IMR-90 (cell line): ENCODE measurements at regions not wholly inside any gene's neighbourhood (a gene's known extent, or its start where the extent isn't known, plus 50 kb on each side); places are given as distances from the start of the nearest gene placed in this dataset.

Experiments
- ATAC-seq: fragments of 200-7000 bp; cut with Tn5 transposase; 2 replicates; pipeline ENCODE4 v1.9.1; 2020; ENCODE audit warnings: low read depth, mild to moderate bottlenecking, moderate library complexity
- BruUV-seq: library from RNA; stranded (reverse); fragments of 400-500 nt; replicated peaks from 2 replicates; lab custom pipeline; 2021; lab: Mats Ljungman, UMichigan
- CTCF ChIA-PET: fragments of 300-600 bp; formaldehyde crosslinking; extraction: SDS; loops from one replicate; lab custom pipeline; 2021; ENCODE audit warnings: antibody characterized with exemption; lab: Yijun Ruan, JAX
- POLR2A ChIA-PET: fragments of 300-600 bp; sonication (Branson Sonifier 250); formaldehyde crosslinking; loops from one replicate; lab custom pipeline; 2022; ENCODE audit warnings: antibody characterized with exemption; ENCODE audit not compliant: unreplicated experiment; lab: Charles Lee
- DNase-seq: peaks from one replicate; pipeline ENCODE4 v3.0.0; 2013
- H2AFZ ChIP-seq: replicated peaks from 2 replicates; pipeline ENCODE3; 2013; ENCODE audit warnings: low read length, mild to moderate bottlenecking; ENCODE audit not compliant: poor library complexity
- H2AK5ac ChIP-seq: 2 replicates; pipeline ENCODE4 v1.6.1; 2013; ENCODE audit warnings: low read depth, low read length, inconsistent platforms
- H2AK9ac ChIP-seq: replicated peaks from 2 replicates; pipeline ENCODE3; 2013; ENCODE audit warnings: mild to moderate bottlenecking, low read depth, low read length, moderate library complexity; ENCODE audit not compliant: poor library complexity
- H2BK120ac ChIP-seq: 2 replicates; pipeline ENCODE4 v1.6.1; 2013; ENCODE audit warnings: low read depth, low read length, inconsistent platforms
- H2BK15ac ChIP-seq: 3 replicates; pipeline ENCODE4 v1.6.1; 2013; ENCODE audit warnings: low read depth, low read length, inconsistent platforms
- H2BK20ac ChIP-seq: 2 replicates; pipeline ENCODE4 v1.6.1; 2013; ENCODE audit warnings: low read depth, mild to moderate bottlenecking, inconsistent platforms, low read length, moderate library complexity
- H2BK5ac ChIP-seq: 2 replicates; pipeline ENCODE4 v1.6.1; 2013; ENCODE audit warnings: mild to moderate bottlenecking, low read depth, low read length, inconsistent platforms; ENCODE audit not compliant: poor library complexity, severe bottlenecking
- H3K14ac ChIP-seq: replicated peaks from 2 replicates; pipeline ENCODE4 v1.6.1; 2013; ENCODE audit warnings: low read depth, low read length, inconsistent platforms
- H3K18ac ChIP-seq: 2 replicates; pipeline ENCODE4 v1.6.1; 2013; ENCODE audit warnings: low read depth, low read length, control low read depth
- H3K23ac ChIP-seq: 2 replicates; pipeline ENCODE4 v1.6.1; 2013; ENCODE audit warnings: low read depth, low read length, inconsistent platforms
- H3K27ac ChIP-seq: 2 replicates; pipeline ENCODE4 v1.5.1; 2013; ENCODE audit warnings: mild to moderate bottlenecking, control low read depth, low read length; ENCODE audit not compliant: insufficient read depth
- H3K27me3 ChIP-seq: 2 replicates; pipeline ENCODE4 v1.6.1; 2013; ENCODE audit warnings: low read length; ENCODE audit not compliant: control insufficient read depth, insufficient read depth
- H3K36me3 ChIP-seq: 2 replicates; pipeline ENCODE4 v1.6.1; 2013; ENCODE audit warnings: low read length, mixed read lengths; ENCODE audit not compliant: control insufficient read depth, insufficient read depth
- H3K4ac ChIP-seq: 2 replicates; pipeline ENCODE4 v1.6.1; 2013; ENCODE audit warnings: low read depth, low read length, inconsistent platforms
- H3K4me1 ChIP-seq: 2 replicates; pipeline ENCODE4 v1.6.1; 2013; ENCODE audit warnings: low read length, mixed read lengths; ENCODE audit not compliant: control insufficient read depth, insufficient read depth
- H3K4me2 ChIP-seq: 2 replicates; pipeline ENCODE4 v1.6.1; 2013; ENCODE audit warnings: low read depth, mild to moderate bottlenecking, control low read depth, low read length, moderate library complexity
- H3K4me3 ChIP-seq: 2 replicates; pipeline ENCODE4 v1.5.1; 2013; ENCODE audit warnings: low read depth, mild to moderate bottlenecking, control low read depth, low read length, moderate library complexity; ENCODE audit not compliant: insufficient read depth
- H3K56ac ChIP-seq: 2 replicates; pipeline ENCODE4 v1.6.1; 2013; ENCODE audit warnings: low read length, inconsistent platforms; ENCODE audit not compliant: insufficient read depth; ENCODE audit errors: extremely low read depth
- H3K79me1 ChIP-seq, 2 experiments: 2 replicates each; pipeline ENCODE4 v1.6.1; 2013; ENCODE audit warnings: low read length in 2 of 2, inconsistent platforms in 1 of 2, low read depth in 1 of 2
- H3K9ac ChIP-seq: 2 replicates; pipeline ENCODE4 v1.6.1; 2013; ENCODE audit warnings: low read depth, low read length, control low read depth
- H3K9me1 ChIP-seq: 2 replicates; pipeline ENCODE4 v1.6.1; 2013; ENCODE audit warnings: low read length, inconsistent platforms; ENCODE audit not compliant: insufficient read depth
- H3K9me3 ChIP-seq: 2 replicates; pipeline ENCODE4 v1.6.1; 2013; ENCODE audit warnings: low read length; ENCODE audit not compliant: control insufficient read depth, insufficient read depth
- H4K20me1 ChIP-seq: 2 replicates; pipeline ENCODE4 v1.6.1; 2013; ENCODE audit warnings: low read length, inconsistent platforms; ENCODE audit not compliant: insufficient read depth
- H4K5ac ChIP-seq: 2 replicates; pipeline ENCODE4 v1.6.1; 2013; ENCODE audit warnings: mild to moderate bottlenecking, low read depth, low read length, control low read depth
- H4K8ac ChIP-seq, 2 experiments: 2 replicates each; pipeline ENCODE4 v1.6.1; 2013; ENCODE audit warnings: low read depth in 2 of 2, low read length in 2 of 2, control low read depth in 1 of 2, inconsistent platforms in 1 of 2
- H4K91ac ChIP-seq: 2 replicates; pipeline ENCODE4 v1.6.1; 2013; ENCODE audit warnings: low read depth, low read length, inconsistent platforms; ENCODE audit not compliant: insufficient read depth
- BHLHE40 ChIP-seq: fragments of 150-350 bp; IDR thresholded peaks from 2 replicates; pipeline ENCODE4 v1.6.1; 2016; ENCODE audit warnings: mild to moderate bottlenecking, low read depth, low read length
- CEBPB ChIP-seq: IDR thresholded peaks from 2 replicates; pipeline ENCODE4 v1.6.1; 2012; ENCODE audit warnings: low read depth, low read length, improper control_type of control experiment
- CHD1 ChIP-seq: IDR thresholded peaks from 2 replicates; pipeline ENCODE4 v1.6.1; 2012; ENCODE audit warnings: low read depth, low read length, improper control_type of control experiment
- FOS ChIP-seq: fragments of 150-350 bp; IDR thresholded peaks from 2 replicates; pipeline ENCODE4 v1.6.1; 2016; ENCODE audit warnings: low read depth, low read length
- MAFK ChIP-seq: IDR thresholded peaks from 2 replicates; pipeline ENCODE4 v1.6.1; 2012; ENCODE audit warnings: low read depth, low read length, improper control_type of control experiment
- MAZ ChIP-seq: IDR thresholded peaks from 2 replicates; pipeline ENCODE4 v1.6.1; 2012; ENCODE audit warnings: low read depth, mild to moderate bottlenecking, low read length, improper control_type of control experiment, moderate library complexity, borderline replicate concordance
- MXI1 ChIP-seq: IDR thresholded peaks from 2 replicates; pipeline ENCODE4 v1.6.1; 2012; ENCODE audit warnings: low read depth, mild to moderate bottlenecking, low read length, moderate library complexity, borderline replicate concordance
- NFE2L2 ChIP-seq: fragments of 150-350 bp; IDR thresholded peaks from 2 replicates; pipeline ENCODE4 v1.6.1; 2016; ENCODE audit warnings: low read depth, mild to moderate bottlenecking, low read length
- POLR2A ChIP-seq: IDR thresholded peaks from 2 replicates; pipeline ENCODE4 v1.6.1; 2012; ENCODE audit warnings: mild to moderate bottlenecking, low read depth, low read length
- RAD21 ChIP-seq: IDR thresholded peaks from 2 replicates; pipeline ENCODE4 v1.6.1; 2012; ENCODE audit warnings: low read length, improper control_type of control experiment
- RCOR1 ChIP-seq: IDR thresholded peaks from 2 replicates; pipeline ENCODE4 v1.6.1; 2012; ENCODE audit warnings: mild to moderate bottlenecking, low read length, improper control_type of control experiment; ENCODE audit not compliant: insufficient replicate concordance
- RFX5 ChIP-seq: IDR thresholded peaks from 2 replicates; pipeline ENCODE4 v1.8.0; 2012; ENCODE audit warnings: low read depth, mild to moderate bottlenecking, low read length, moderate library complexity
- SMC3 ChIP-seq: fragments of 150-350 bp; IDR thresholded peaks from 2 replicates; pipeline ENCODE4 v1.6.1; 2016; ENCODE audit warnings: low read depth, mild to moderate bottlenecking, antibody characterized with exemption, low read length, moderate library complexity
- WGBS, 2 experiments: methylation state at CpG; one replicate each; pipeline versions ENCODE4 v1.1.5 to v1.1.7; 2013; ENCODE audit warnings: missing lambda C conversion rate in 2 of 2; ENCODE audit not compliant: insufficient read length in 1 of 2; ENCODE audit errors: extremely low coverage in 2 of 2; 5-methylcytosine and 5-hydroxymethylcytosine counted together
- dilution Hi-C: fragments of 300-500 bp; cut with HindIII; formaldehyde crosslinking; loops from one replicate; pipeline ENCODE4 v1.14.3; 2018; ENCODE audit warnings: low sequenced_read_pairs; ENCODE audit not compliant: unreplicated experiment
- in situ Hi-C: fragments of 300-500 bp; cut with MboI; formaldehyde crosslinking; loops from 3 replicates; pipeline ENCODE4 v1.14.3; 2019; ENCODE audit warnings: low sequenced_read_pairs, inconsistent platforms, mixed read lengths
- intact Hi-C: fragments of 100-400 bp; cut with micrococcal nuclease; formaldehyde crosslinking; loops from 2 replicates; pipeline ENCODE4 v1.10.0; 2022
- TF ChIP-seq, protein P1 (sequence below): conservative IDR thresholded peaks from 2 replicates; pipeline ENCODE4 v1.5.1; 2012; ENCODE audit warnings: mild to moderate bottlenecking, low read depth, low read length, improper control_type of control experiment
- TF ChIP-seq, protein P2 (sequence below): fragments of 150-350 bp; IDR thresholded peaks from 2 replicates; pipeline ENCODE4 v1.6.1; 2017; ENCODE audit warnings: mild to moderate bottlenecking, antibody characterized with exemption, low read length, low read depth
- TF ChIP-seq, protein P3 (sequence below): fragments of 150-350 bp; IDR thresholded peaks from 2 replicates; pipeline ENCODE4 v1.6.1; 2016; ENCODE audit warnings: low read depth, mild to moderate bottlenecking, low read length, moderate library complexity, borderline replicate concordance

DNA sequence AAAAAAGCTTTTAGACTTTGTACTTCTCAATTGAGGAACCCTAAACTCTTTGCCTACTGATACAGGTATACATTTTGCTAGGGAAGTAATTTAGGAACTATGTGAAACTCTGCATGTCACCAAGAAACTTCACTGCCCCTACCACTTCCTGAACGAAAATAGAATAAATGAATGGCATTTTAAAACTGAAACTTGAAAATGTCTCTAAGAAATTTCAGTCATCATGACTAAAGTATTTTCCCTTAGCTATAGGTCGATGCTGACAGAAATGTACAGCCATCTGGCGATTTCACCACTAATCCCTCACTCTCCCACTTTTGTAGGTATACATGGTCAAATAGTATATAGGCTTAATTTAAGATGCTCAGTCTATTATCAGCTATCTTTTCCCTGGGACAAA lies 194.9 kb upstream of the SYT10 start:
- Histone ChIP-seq H3K9me1 (no peaks in the 10 kb centered on the region), H2BK15ac (no peak overlapping the region), H3K9ac (no peak overlapping the region), H3K18ac (no peak overlapping the region), H3K4ac (no peak overlapping the region), H3K9me3 (peaks cover 2% of the 10 kb centered on the region; the same call in 1 of the 2 replicates), H4K8ac (no peak overlapping the region), H3K4me1 (no peaks in the 10 kb centered on the region), H3K56ac (no peak overlapping the region), H3K14ac (no peak overlapping the region), H3K27ac (no peak overlapping the region), H2AK9ac (no peak overlapping the region), H2BK20ac (no peak overlapping the region), H3K79me1 (no peaks in the 10 kb centered on the region), H3K36me3 (no peaks in the 10 kb centered on the region), H3K4me3 (no peak overlapping the region), H3K23ac (no peak overlapping the region), H2BK5ac (no peak overlapping the region), H4K91ac (no peak overlapping the region), H3K27me3 (no peaks in the 10 kb centered on the region), H4K20me1 (no peaks in the 10 kb centered on the region), H2AFZ (no peak overlapping the region), H2BK120ac (no peak overlapping the region), H2AK5ac (no peak overlapping the region), H4K5ac (no peak overlapping the region), H3K4me2 (no peak overlapping the region)
- no TSS peak for BruUV-seq
- dilution Hi-C loops, result no loop called here
- TF ChIP-seq NFE2L2 (no peak), FOS (no peak), CHD1 (no peak), MAFK (no peak), RAD21 (no peak), POLR2A (no peak), MAZ (no peak), RCOR1 (no peak), CEBPB (no peak), RFX5 (no peak), BHLHE40 (no peak), MXI1 (no peak), SMC3 (no peak)
- TF ChIP-seq, protein P1, sequence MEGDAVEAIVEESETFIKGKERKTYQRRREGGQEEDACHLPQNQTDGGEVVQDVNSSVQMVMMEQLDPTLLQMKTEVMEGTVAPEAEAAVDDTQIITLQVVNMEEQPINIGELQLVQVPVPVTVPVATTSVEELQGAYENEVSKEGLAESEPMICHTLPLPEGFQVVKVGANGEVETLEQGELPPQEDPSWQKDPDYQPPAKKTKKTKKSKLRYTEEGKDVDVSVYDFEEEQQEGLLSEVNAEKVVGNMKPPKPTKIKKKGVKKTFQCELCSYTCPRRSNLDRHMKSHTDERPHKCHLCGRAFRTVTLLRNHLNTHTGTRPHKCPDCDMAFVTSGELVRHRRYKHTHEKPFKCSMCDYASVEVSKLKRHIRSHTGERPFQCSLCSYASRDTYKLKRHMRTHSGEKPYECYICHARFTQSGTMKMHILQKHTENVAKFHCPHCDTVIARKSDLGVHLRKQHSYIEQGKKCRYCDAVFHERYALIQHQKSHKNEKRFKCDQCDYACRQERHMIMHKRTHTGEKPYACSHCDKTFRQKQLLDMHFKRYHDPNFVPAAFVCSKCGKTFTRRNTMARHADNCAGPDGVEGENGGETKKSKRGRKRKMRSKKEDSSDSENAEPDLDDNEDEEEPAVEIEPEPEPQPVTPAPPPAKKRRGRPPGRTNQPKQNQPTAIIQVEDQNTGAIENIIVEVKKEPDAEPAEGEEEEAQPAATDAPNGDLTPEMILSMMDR, result no peak
- TF ChIP-seq, protein P2, sequence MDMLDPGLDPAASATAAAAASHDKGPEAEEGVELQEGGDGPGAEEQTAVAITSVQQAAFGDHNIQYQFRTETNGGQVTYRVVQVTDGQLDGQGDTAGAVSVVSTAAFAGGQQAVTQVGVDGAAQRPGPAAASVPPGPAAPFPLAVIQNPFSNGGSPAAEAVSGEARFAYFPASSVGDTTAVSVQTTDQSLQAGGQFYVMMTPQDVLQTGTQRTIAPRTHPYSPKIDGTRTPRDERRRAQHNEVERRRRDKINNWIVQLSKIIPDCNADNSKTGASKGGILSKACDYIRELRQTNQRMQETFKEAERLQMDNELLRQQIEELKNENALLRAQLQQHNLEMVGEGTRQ, result no peak
- TF ChIP-seq, protein P3, sequence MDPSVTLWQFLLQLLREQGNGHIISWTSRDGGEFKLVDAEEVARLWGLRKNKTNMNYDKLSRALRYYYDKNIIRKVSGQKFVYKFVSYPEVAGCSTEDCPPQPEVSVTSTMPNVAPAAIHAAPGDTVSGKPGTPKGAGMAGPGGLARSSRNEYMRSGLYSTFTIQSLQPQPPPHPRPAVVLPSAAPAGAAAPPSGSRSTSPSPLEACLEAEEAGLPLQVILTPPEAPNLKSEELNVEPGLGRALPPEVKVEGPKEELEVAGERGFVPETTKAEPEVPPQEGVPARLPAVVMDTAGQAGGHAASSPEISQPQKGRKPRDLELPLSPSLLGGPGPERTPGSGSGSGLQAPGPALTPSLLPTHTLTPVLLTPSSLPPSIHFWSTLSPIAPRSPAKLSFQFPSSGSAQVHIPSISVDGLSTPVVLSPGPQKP, result no peak
- ATAC-seq, result no peak
- in situ Hi-C loops, result no loop called here
- ChIA-PET POLR2A (no interaction called here), CTCF (no interaction called here)
- intact Hi-C loops, result no loop called here
- no CpG with 5 or more reads among the region's 3 CpGs for WGBS, 2 experiments
- no peak for DNase-seq
